HG03571 (cell line): ENCODE measurements at regions not wholly inside any gene's neighbourhood (a gene's known extent, or its start where the extent isn't known, plus 50 kb on each side); places are given as distances from the start of the nearest gene placed in this dataset.

ENCODE experiments used
- ATAC-seq: cut with Tn5 transposase; IDR thresholded peaks from one replicate; pipeline ENCODE4 v1.9.1; 2021; ENCODE audit not compliant: unreplicated experiment

GRCh38 chr2:23292024-23292423 lies 93.0 kb upstream of the KLHL29 start:
- ATAC-seq = no peak

- no peak for ATAC-seq
Measured at GRCh38 chr2:23293063-23293462, 91.9 kb upstream of the KLHL29 start.

- no peak for ATAC-seq
Measured at GRCh38 chr2:23293731-23294130, 91.2 kb upstream of the KLHL29 start.

- no peak for ATAC-seq
Measured at GRCh38 chr2:23294238-23294637, 90.7 kb upstream of the KLHL29 start.

GRCh38 chr2:23296691-23297090 lies 88.3 kb upstream of the KLHL29 start:
- ATAC-seq = no peak

- no peak for ATAC-seq
Measured at GRCh38 chr2:23297112-23297511, 87.9 kb upstream of the KLHL29 start.

- ATAC-seq = no peak
Measured at GRCh38 chr2:23298551-23298950, 86.4 kb upstream of the KLHL29 start.

GRCh38 chr2:23299476-23300195 lies 85.3 kb upstream of the KLHL29 start:
- ATAC-seq = no peak

- ATAC-seq = no peak
Measured at GRCh38 chr2:23301136-23301535, 83.8 kb upstream of the KLHL29 start.

GRCh38 chr2:23302591-23302990 lies 82.4 kb upstream of the KLHL29 start:
- ATAC-seq = no peak

- ATAC-seq = no peak
Measured at GRCh38 chr2:23306401-23306800, 78.6 kb upstream of the KLHL29 start.

- ATAC-seq = no peak
Measured at GRCh38 chr2:23311186-23311585, 73.8 kb upstream of the KLHL29 start.

GRCh38 chr2:23312996-23313606 lies 71.9 kb upstream of the KLHL29 start:
- no peak for ATAC-seq

- no peak for ATAC-seq
Measured at GRCh38 chr2:23314687-23315086, 70.3 kb upstream of the KLHL29 start.

GRCh38 chr2:23320058-23320457 lies 64.9 kb upstream of the KLHL29 start:
- no peak for ATAC-seq

GRCh38 chr2:23321751-23322150 lies 63.2 kb upstream of the KLHL29 start:
- ATAC-seq = no peak

- ATAC-seq = no peak
Measured at GRCh38 chr2:23322567-23323197, 62.3 kb upstream of the KLHL29 start.

- ATAC-seq = no peak
Measured at GRCh38 chr2:23323198-23323916, 61.6 kb upstream of the KLHL29 start.

GRCh38 chr2:23323917-23324680 lies 60.9 kb upstream of the KLHL29 start:
- ATAC-seq = no peak

GRCh38 chr2:23326330-23326729 lies 58.6 kb upstream of the KLHL29 start:
- ATAC-seq = no peak

GRCh38 chr2:23327416-23327815 lies 57.6 kb upstream of the KLHL29 start:
- no peak for ATAC-seq
